ENCODE measurements at regions not wholly inside any gene's neighbourhood (a gene's known extent, or its start where the extent isn't known, plus 50 kb on each side); places are given as distances from the start of the nearest gene placed in this dataset.

DNA sequence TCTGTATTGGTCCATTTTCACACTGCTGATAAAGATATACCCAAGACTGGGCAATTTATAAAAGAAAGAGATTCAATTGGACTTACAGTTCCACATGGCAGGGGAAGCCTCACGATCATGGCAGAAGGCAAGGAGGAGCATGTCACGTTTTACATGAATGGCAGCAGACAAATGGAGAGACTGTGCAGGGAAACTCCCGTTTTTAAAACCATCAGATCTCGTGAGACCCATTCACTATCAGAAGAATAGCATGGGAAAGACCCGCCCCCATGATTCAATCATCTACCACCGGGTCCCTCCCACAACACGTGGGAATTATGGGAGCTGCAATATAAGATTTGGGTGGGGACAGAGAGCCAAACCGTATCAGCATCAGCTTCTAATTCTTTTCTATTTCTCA, 217.0 kb downstream of the ANAPC1 start:
- TF ChIP-seq, protein P1, sequence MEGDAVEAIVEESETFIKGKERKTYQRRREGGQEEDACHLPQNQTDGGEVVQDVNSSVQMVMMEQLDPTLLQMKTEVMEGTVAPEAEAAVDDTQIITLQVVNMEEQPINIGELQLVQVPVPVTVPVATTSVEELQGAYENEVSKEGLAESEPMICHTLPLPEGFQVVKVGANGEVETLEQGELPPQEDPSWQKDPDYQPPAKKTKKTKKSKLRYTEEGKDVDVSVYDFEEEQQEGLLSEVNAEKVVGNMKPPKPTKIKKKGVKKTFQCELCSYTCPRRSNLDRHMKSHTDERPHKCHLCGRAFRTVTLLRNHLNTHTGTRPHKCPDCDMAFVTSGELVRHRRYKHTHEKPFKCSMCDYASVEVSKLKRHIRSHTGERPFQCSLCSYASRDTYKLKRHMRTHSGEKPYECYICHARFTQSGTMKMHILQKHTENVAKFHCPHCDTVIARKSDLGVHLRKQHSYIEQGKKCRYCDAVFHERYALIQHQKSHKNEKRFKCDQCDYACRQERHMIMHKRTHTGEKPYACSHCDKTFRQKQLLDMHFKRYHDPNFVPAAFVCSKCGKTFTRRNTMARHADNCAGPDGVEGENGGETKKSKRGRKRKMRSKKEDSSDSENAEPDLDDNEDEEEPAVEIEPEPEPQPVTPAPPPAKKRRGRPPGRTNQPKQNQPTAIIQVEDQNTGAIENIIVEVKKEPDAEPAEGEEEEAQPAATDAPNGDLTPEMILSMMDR (conservative IDR thresholded peaks at IDR 0.05; ENCODE audit: low read length): no peak
- no peak for TF ChIP-seq EZH2phosphoT487 (IDR thresholded peaks at IDR 0.05; ENCODE audit: borderline replicate concordance, low read depth, low read length)
